MM.1S (cell line): ENCODE measurements at regions not wholly inside any gene's neighbourhood (a gene's known extent, or its start where the extent isn't known, plus 50 kb on each side); places are given as distances from the start of the nearest gene placed in this dataset.

Source experiments
- EZH2 ChIP-seq: fragments of 300-600 bp; sonication (generic); optimal IDR thresholded peaks from 2 replicates; pipeline ENCODE3; 2017; ENCODE audit warnings: low read depth, mild to moderate bottlenecking, antibody characterized with exemption, low read length, mixed read lengths
- TF ChIP-seq, protein P1 (sequence below): fragments of 300-600 bp; sonication (generic); IDR thresholded peaks from 2 replicates; pipeline ENCODE4 v1.5.1; 2016; ENCODE audit warnings: antibody characterized with exemption, low read length, mixed read lengths

DNA sequence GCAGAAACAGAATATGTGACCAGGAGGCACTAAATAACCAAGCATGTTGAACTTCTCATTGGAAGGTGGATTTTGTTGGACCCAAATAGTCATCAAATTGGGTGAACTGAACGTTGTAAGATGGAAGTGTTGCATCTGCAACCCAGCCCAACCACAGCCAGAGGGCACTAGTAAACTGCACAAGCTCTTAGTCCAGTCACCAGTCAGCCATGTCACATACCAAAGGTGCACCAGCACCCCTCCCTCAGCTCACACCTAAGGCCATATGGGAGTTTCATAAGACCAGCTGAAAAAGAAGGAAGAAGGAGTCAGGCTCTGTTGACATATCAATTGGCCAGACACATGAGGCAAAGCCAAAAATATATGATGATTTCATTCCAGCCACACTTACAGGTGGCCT is 481.7 kb upstream of the NR5A2 start:
- TF ChIP-seq, protein P1, sequence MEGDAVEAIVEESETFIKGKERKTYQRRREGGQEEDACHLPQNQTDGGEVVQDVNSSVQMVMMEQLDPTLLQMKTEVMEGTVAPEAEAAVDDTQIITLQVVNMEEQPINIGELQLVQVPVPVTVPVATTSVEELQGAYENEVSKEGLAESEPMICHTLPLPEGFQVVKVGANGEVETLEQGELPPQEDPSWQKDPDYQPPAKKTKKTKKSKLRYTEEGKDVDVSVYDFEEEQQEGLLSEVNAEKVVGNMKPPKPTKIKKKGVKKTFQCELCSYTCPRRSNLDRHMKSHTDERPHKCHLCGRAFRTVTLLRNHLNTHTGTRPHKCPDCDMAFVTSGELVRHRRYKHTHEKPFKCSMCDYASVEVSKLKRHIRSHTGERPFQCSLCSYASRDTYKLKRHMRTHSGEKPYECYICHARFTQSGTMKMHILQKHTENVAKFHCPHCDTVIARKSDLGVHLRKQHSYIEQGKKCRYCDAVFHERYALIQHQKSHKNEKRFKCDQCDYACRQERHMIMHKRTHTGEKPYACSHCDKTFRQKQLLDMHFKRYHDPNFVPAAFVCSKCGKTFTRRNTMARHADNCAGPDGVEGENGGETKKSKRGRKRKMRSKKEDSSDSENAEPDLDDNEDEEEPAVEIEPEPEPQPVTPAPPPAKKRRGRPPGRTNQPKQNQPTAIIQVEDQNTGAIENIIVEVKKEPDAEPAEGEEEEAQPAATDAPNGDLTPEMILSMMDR, result peak; percentile 94
- no peak for TF ChIP-seq EZH2
